HG02759 (cell line): ENCODE measurements at regions not wholly inside any gene's neighbourhood (a gene's known extent, or its start where the extent isn't known, plus 50 kb on each side); places are given as distances from the start of the nearest gene placed in this dataset.
"Not testable (repeated sequence)": the region's sequence is repeated elsewhere in the genome, so short reads cannot be mapped to it uniquely, and the experiment has no call there.

Experiments
- ATAC-seq: cut with Tn5 transposase; IDR thresholded peaks from one replicate; pipeline ENCODE4 v1.9.1; 2021; ENCODE audit warnings: mild to moderate bottlenecking, moderate library complexity; ENCODE audit not compliant: unreplicated experiment

- ATAC-seq, result no peak
Measured at GRCh38 chr20:19024296-19025035, 188.0 kb upstream of the SLC24A3 start.

GRCh38 chr20:19025430-19026120 lies 186.9 kb upstream of the SLC24A3 start:
- ATAC-seq, result peak; percentile 17

- peak; percentile 79 for ATAC-seq
Measured at GRCh38 chr20:19026121-19026878, 186.1 kb upstream of the SLC24A3 start.

- no peak for ATAC-seq
Measured at GRCh38 chr20:19026901-19027644, 185.4 kb upstream of the SLC24A3 start.

- ATAC-seq, result no peak
Measured at GRCh38 chr20:19027971-19028370, 184.5 kb upstream of the SLC24A3 start.

GRCh38 chr20:19041787-19042186 lies 170.7 kb upstream of the SLC24A3 start:
- ATAC-seq, result no peak

- no peak for ATAC-seq
Measured at GRCh38 chr20:19045371-19045770, 167.1 kb upstream of the SLC24A3 start.

- ATAC-seq, result no peak
Measured at GRCh38 chr20:19047040-19047950, 165.1 kb upstream of the SLC24A3 start.

GRCh38 chr20:19047951-19048296 lies 164.5 kb upstream of the SLC24A3 start:
- no peak for ATAC-seq

GRCh38 chr20:19048995-19049501 lies 163.4 kb upstream of the SLC24A3 start:
- ATAC-seq, result no peak

- no peak for ATAC-seq
Measured at GRCh38 chr20:19049514-19049913, 162.9 kb upstream of the SLC24A3 start.

GRCh38 chr20:19056909-19057308 lies 155.5 kb upstream of the SLC24A3 start:
- ATAC-seq, result no peak

- ATAC-seq, result not testable (repeated sequence)
Measured at GRCh38 chr20:19064788-19065187, 147.7 kb upstream of the SLC24A3 start.

GRCh38 chr20:19067986-19068385 lies 144.5 kb upstream of the SLC24A3 start:
- ATAC-seq, result no peak

GRCh38 chr20:19070026-19070425 lies 142.4 kb upstream of the SLC24A3 start:
- no peak for ATAC-seq

- peak; percentile 45 for ATAC-seq
Measured at GRCh38 chr20:19070681-19071445, 141.6 kb upstream of the SLC24A3 start.

- ATAC-seq, result peak; percentile 42
Measured at GRCh38 chr20:19071446-19071725, 141.1 kb upstream of the SLC24A3 start.

- ATAC-seq, result no peak
Measured at GRCh38 chr20:19071902-19072498, 140.4 kb upstream of the SLC24A3 start.

GRCh38 chr20:19072988-19073387 lies 139.5 kb upstream of the SLC24A3 start:
- no peak for ATAC-seq
